ENCODE measurements at regions not wholly inside any gene's neighbourhood (a gene's known extent, or its start where the extent isn't known, plus 50 kb on each side); places are given as distances from the start of the nearest gene placed in this dataset.

- Histone ChIP-seq H2AFZ (ENCODE audit: low read length) (no peak overlapping the region), H3K4me1 (ENCODE audit: insufficient read depth, low read length, severe bottlenecking) (no peaks in the 10 kb centered on the region), H3K27ac (ENCODE audit: low read depth, low read length, poor library complexity, severe bottlenecking) (no peak overlapping the region), H3K9me2 (ENCODE audit: low read depth, low read length) (no peaks in the 10 kb centered on the region), H3F3A (ENCODE audit: insufficient read depth, low read length) (no peaks in the 10 kb centered on the region), H3K27me3 (ENCODE audit: insufficient read depth, low read length) (no peaks in the 10 kb centered on the region), H4K20me1 (ENCODE audit: insufficient read depth, low read length) (no peaks in the 10 kb centered on the region), H3K9me3 (ENCODE audit: low read length) (no peaks in the 10 kb centered on the region), H3K4me2 (ENCODE audit: low read length) (no peak overlapping the region), H3K9ac (ENCODE audit: low read length) (no peak overlapping the region), H3K79me2 (ENCODE audit: insufficient read depth, low read length) (no peaks in the 10 kb centered on the region), H3K36me3 (ENCODE audit: insufficient read depth, low read length) (no peaks in the 10 kb centered on the region), H3K4me3 (ENCODE audit: low read depth, low read length, poor library complexity, severe bottlenecking) (no peak overlapping the region)
- TF ChIP-seq CTCF (IDR thresholded peaks at IDR 0.05; ENCODE audit: low read length): no peak
- TF ChIP-seq EZH2 (IDR thresholded peaks at IDR 0.05; ENCODE audit: borderline replicate concordance, low read length): no peak
Measured at GRCh38 chr11:134880788-134881187, 468.7 kb upstream of the B3GAT1 start.

- Histone ChIP-seq H3K4me1 (ENCODE audit: insufficient read depth, low read length, severe bottlenecking) (no peaks in the 10 kb centered on the region), H3K9ac (ENCODE audit: low read length) (no peak overlapping the region), H3K27ac (ENCODE audit: low read depth, low read length, poor library complexity, severe bottlenecking) (no peak overlapping the region), H2AFZ (ENCODE audit: low read length) (no peak overlapping the region), H3K9me2 (ENCODE audit: low read depth, low read length) (no peaks in the 10 kb centered on the region), H3K36me3 (ENCODE audit: insufficient read depth, low read length) (no peaks in the 10 kb centered on the region), H3F3A (ENCODE audit: insufficient read depth, low read length) (no peaks in the 10 kb centered on the region), H3K4me2 (ENCODE audit: low read length) (no peak overlapping the region), H3K9me3 (ENCODE audit: low read length) (no peaks in the 10 kb centered on the region), H4K20me1 (ENCODE audit: insufficient read depth, low read length) (no peaks in the 10 kb centered on the region), H3K27me3 (ENCODE audit: insufficient read depth, low read length) (no peaks in the 10 kb centered on the region), H3K4me3 (ENCODE audit: low read depth, low read length, poor library complexity, severe bottlenecking) (no peak overlapping the region), H3K79me2 (ENCODE audit: insufficient read depth, low read length) (no peaks in the 10 kb centered on the region)
- no peak for TF ChIP-seq CTCF (IDR thresholded peaks at IDR 0.05; ENCODE audit: low read length)
- TF ChIP-seq EZH2 (IDR thresholded peaks at IDR 0.05; ENCODE audit: borderline replicate concordance, low read length): no peak
Measured at GRCh38 chr11:134879931-134880330, 467.9 kb upstream of the B3GAT1 start.

GRCh38 chr11:134879341-134879740 is 467.3 kb upstream of the B3GAT1 start:
- H3K4me2 ChIP-seq (ENCODE audit: low read length): no peak overlapping the region
- H3K9me3 ChIP-seq (ENCODE audit: low read length): no peaks in the 10 kb centered on the region
- TF ChIP-seq CTCF (IDR thresholded peaks at IDR 0.05; ENCODE audit: low read length) (no peak), EZH2 (IDR thresholded peaks at IDR 0.05; ENCODE audit: borderline replicate concordance, low read length) (no peak)
- H3K4me3 ChIP-seq (ENCODE audit: low read depth, low read length, poor library complexity, severe bottlenecking): no peak overlapping the region
- H3K9me2 ChIP-seq (ENCODE audit: low read depth, low read length): no peaks in the 10 kb centered on the region
- H3F3A ChIP-seq (ENCODE audit: insufficient read depth, low read length): no peaks in the 10 kb centered on the region
- H3K27ac ChIP-seq (ENCODE audit: low read depth, low read length, poor library complexity, severe bottlenecking): no peak overlapping the region
- H3K36me3 ChIP-seq (ENCODE audit: insufficient read depth, low read length): no peaks in the 10 kb centered on the region
- no peaks in the 10 kb centered on the region for H3K79me2 ChIP-seq (ENCODE audit: insufficient read depth, low read length)
- H3K27me3 ChIP-seq (ENCODE audit: insufficient read depth, low read length): no peaks in the 10 kb centered on the region
- no peaks in the 10 kb centered on the region for H3K4me1 ChIP-seq (ENCODE audit: insufficient read depth, low read length, severe bottlenecking)
- no peaks in the 10 kb centered on the region for H4K20me1 ChIP-seq (ENCODE audit: insufficient read depth, low read length)
- H3K9ac ChIP-seq (ENCODE audit: low read length): no peak overlapping the region
- H2AFZ ChIP-seq (ENCODE audit: low read length): no peak overlapping the region

Data from OCI-LY1 (cell line).